Stimulated activated CD4-positive, alpha-beta T cell treated with anti-CD3 and anti-CD28 coated beads, Interleukin-15, amount 100 ng/mL, for 48 hours (primary cell): ENCODE measurements at regions not wholly inside any gene's neighbourhood (a gene's known extent, or its start where the extent isn't known, plus 50 kb on each side); places are given as distances from the start of the nearest gene placed in this dataset.
"Not testable (repeated sequence)": the region's sequence is repeated elsewhere in the genome, so short reads cannot be mapped to it uniquely, and the experiment has no call there.

Experiments
- DNase-seq, 2 donors: peaks; one replicate each; pipeline ENCODE4 v3.0.0-alpha.2; 2020; ENCODE audit warnings: low read depth in 2 of 2

GRCh38 chr7:65744406-65744805 lies 128.5 kb upstream of the VKORC1L1 start:
- DNase-seq = no peak

- DNase-seq = no peak
Observed at GRCh38 chr7:65746398-65746669, 126.5 kb upstream of the VKORC1L1 start.

GRCh38 chr7:65749039-65749438 lies 123.8 kb upstream of the VKORC1L1 start:
- DNase-seq = no peak

- no peak for DNase-seq
Observed at GRCh38 chr7:65749518-65749917, 123.4 kb upstream of the VKORC1L1 start.

GRCh38 chr7:65750511-65751344 lies 122.1 kb upstream of the VKORC1L1 start:
- DNase-seq = peak; percentile 77 to 83

- not testable (repeated sequence) for DNase-seq
Observed at GRCh38 chr7:65754070-65754469, 118.8 kb upstream of the VKORC1L1 start.

GRCh38 chr7:65758991-65759390 lies 113.9 kb upstream of the VKORC1L1 start:
- not testable (repeated sequence) for DNase-seq

GRCh38 chr7:65762712-65763111 lies 110.2 kb upstream of the VKORC1L1 start:
- DNase-seq = not testable (repeated sequence)

- DNase-seq = not testable (repeated sequence)
Observed at GRCh38 chr7:65763114-65763513, 109.8 kb upstream of the VKORC1L1 start.

- DNase-seq = peak; percentile 86 to 91
Observed at GRCh38 chr7:65770473-65771225, 102.2 kb upstream of the VKORC1L1 start.

- not testable (repeated sequence) for DNase-seq
Observed at GRCh38 chr7:65771226-65771569, 101.7 kb upstream of the VKORC1L1 start.

GRCh38 chr7:65776677-65777076 lies 96.2 kb upstream of the VKORC1L1 start:
- not testable (repeated sequence) for DNase-seq

- DNase-seq = not testable (repeated sequence)
Observed at GRCh38 chr7:65789943-65790342, 82.9 kb upstream of the VKORC1L1 start.

GRCh38 chr7:65791788-65792187 lies 81.1 kb upstream of the VKORC1L1 start:
- not testable (repeated sequence) for DNase-seq

GRCh38 chr7:65792726-65793125 lies 80.1 kb upstream of the VKORC1L1 start:
- not testable (repeated sequence) for DNase-seq

GRCh38 chr7:65794671-65795391 lies 78.0 kb upstream of the VKORC1L1 start:
- DNase-seq = not testable (repeated sequence)

GRCh38 chr7:65795392-65795716 lies 77.5 kb upstream of the VKORC1L1 start:
- not testable (repeated sequence) for DNase-seq

GRCh38 chr7:65796205-65796604 lies 76.7 kb upstream of the VKORC1L1 start:
- no peak for DNase-seq

GRCh38 chr7:65797086-65797485 lies 75.8 kb upstream of the VKORC1L1 start:
- DNase-seq = not testable (repeated sequence)

- DNase-seq = not testable (repeated sequence)
Observed at GRCh38 chr7:65797566-65797965, 75.3 kb upstream of the VKORC1L1 start.

GRCh38 chr7:65798111-65799075 lies 74.5 kb upstream of the VKORC1L1 start:
- DNase-seq = no peak
